ENCODE measurements at regions not wholly inside any gene's neighbourhood (a gene's known extent, or its start where the extent isn't known, plus 50 kb on each side); places are given as distances from the start of the nearest gene placed in this dataset.

DNA sequence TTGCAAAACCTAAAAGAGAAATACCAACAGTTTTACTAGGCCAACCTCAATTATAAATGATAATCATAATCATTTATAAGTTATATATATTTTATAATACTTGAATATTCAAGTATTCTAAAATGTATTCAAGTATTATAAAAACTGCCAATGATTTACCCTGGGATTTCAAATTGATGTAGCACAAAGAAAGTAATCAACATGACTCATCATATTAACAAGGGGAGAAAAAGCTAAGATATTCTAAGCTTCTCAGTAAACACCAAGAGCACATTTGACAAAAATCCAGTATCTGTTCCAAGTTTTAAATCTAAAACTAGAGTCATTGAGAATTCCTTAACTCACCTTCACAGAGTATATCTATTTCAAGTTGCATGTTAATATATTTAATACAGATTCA is 56.1 kb downstream of the CAPZA3 start:
- Histone ChIP-seq H3K27me3 (ENCODE audit: control insufficient read depth, insufficient read depth, low read length) (no peaks in the 10 kb centered on the region), H3K4me3 (ENCODE audit: low read depth, low read length) (no peak overlapping the region), H3K36me3 (ENCODE audit: control insufficient read depth, insufficient read depth, low read length) (no peaks in the 10 kb centered on the region)
- TF ChIP-seq, protein P1, sequence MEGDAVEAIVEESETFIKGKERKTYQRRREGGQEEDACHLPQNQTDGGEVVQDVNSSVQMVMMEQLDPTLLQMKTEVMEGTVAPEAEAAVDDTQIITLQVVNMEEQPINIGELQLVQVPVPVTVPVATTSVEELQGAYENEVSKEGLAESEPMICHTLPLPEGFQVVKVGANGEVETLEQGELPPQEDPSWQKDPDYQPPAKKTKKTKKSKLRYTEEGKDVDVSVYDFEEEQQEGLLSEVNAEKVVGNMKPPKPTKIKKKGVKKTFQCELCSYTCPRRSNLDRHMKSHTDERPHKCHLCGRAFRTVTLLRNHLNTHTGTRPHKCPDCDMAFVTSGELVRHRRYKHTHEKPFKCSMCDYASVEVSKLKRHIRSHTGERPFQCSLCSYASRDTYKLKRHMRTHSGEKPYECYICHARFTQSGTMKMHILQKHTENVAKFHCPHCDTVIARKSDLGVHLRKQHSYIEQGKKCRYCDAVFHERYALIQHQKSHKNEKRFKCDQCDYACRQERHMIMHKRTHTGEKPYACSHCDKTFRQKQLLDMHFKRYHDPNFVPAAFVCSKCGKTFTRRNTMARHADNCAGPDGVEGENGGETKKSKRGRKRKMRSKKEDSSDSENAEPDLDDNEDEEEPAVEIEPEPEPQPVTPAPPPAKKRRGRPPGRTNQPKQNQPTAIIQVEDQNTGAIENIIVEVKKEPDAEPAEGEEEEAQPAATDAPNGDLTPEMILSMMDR (IDR thresholded peaks at IDR 0.05; ENCODE audit: insufficient read depth, low read length, poor library complexity, severe bottlenecking): no peak
- no peak for DNase-seq (ENCODE audit: low read depth)

DNA sequence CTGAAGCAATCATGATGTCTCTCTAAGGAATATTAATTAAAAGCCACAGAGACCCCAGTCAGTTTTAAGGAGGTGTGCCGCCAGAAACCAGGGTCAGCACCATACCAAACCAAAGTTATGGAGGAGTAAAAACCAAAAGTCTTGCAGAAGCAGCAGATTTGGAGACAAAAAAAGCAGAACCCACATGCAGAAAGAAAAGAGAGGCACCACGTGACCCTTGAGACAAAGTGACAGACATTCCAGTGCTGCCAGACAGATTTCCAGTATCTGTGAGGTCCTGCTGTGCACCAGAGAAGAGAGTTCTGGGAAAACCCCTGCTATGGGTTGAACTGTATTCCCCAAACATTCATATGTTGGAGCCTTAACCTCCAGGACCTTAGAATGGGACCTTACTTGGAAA is 59.7 kb downstream of the CAPZA3 start:
- TF ChIP-seq, protein P1 (IDR thresholded peaks at IDR 0.05; ENCODE audit: insufficient read depth, low read length, poor library complexity, severe bottlenecking): no peak
- DNase-seq (ENCODE audit: low read depth): no peak
- no peaks in the 10 kb centered on the region for H3K27me3 ChIP-seq (ENCODE audit: control insufficient read depth, insufficient read depth, low read length)
- no peak overlapping the region for H3K4me3 ChIP-seq (ENCODE audit: low read depth, low read length)
- no peaks in the 10 kb centered on the region for H3K36me3 ChIP-seq (ENCODE audit: control insufficient read depth, insufficient read depth, low read length)

- DNase-seq (ENCODE audit: low read depth): no peak
- H3K27me3 ChIP-seq (ENCODE audit: control insufficient read depth, insufficient read depth, low read length): no peaks in the 10 kb centered on the region
- H3K4me3 ChIP-seq (ENCODE audit: low read depth, low read length): no peak overlapping the region
- no peaks in the 10 kb centered on the region for H3K36me3 ChIP-seq (ENCODE audit: control insufficient read depth, insufficient read depth, low read length)
- TF ChIP-seq, protein P1 (IDR thresholded peaks at IDR 0.05; ENCODE audit: insufficient read depth, low read length, poor library complexity, severe bottlenecking): no peak
Measured at GRCh38 chr12:18798535-18799361, 60.8 kb downstream of the CAPZA3 start.

DNA sequence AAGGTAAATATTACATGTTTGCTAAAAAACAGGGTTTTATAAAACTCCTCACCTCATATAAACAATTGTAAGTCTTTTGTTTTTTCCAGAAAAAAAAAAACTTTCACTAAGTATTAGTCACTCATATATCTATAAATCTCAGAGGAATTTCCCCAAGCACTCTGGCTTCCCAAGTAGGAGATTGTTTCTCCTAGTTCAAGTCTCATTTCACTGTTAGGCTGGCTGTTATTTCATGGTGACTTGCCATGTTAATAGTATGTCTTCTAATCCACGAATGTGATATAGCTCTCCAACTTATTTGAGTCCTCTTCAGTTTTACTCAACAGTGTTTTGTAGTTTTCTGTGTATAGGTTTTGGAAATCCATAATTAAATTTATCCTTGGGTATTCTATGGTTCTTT is 61.6 kb downstream of the CAPZA3 start:
- no peak for DNase-seq (ENCODE audit: low read depth)
- Histone ChIP-seq H3K36me3 (ENCODE audit: control insufficient read depth, insufficient read depth, low read length) (no peaks in the 10 kb centered on the region), H3K27me3 (ENCODE audit: control insufficient read depth, insufficient read depth, low read length) (no peaks in the 10 kb centered on the region), H3K4me3 (ENCODE audit: low read depth, low read length) (no peak overlapping the region)
- TF ChIP-seq, protein P1 (IDR thresholded peaks at IDR 0.05; ENCODE audit: insufficient read depth, low read length, poor library complexity, severe bottlenecking): no peak

DNA sequence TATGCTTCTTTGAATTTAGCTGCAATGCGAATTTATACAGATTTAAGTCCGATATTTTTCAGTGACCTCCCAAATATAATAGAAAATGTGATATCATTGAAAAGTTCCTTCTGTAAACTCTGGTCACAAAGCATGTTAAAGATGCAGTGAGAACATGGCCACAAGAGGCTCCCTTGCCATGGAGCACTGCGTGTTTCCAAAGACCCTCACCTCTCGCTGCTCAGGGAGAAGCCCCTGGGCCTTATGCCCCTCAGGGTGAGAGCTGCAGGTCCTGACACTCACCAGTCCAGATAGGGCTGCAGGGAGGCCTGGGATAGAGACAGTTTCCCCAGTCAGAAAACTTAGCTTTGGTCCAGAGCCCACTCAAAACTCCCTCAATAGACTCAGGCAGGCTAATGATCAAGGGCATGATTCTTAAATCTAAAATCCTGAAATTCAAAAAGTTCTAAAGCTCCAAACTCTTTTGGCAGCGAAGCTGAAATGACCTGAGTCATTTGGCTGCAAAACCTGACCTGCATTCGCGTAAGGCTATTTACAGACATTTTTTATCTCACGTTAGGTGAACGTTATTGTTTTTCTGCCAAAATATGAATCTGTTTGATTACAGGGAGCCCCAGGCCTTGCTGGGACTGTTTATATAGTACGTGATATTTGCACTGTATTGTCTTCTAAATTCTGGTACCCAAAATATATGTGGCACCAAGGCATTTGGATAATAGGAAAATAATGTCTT is 67.8 kb downstream of the CAPZA3 start:
- Histone ChIP-seq H3K36me3 (ENCODE audit: control insufficient read depth, insufficient read depth, low read length) (no peaks in the 10 kb centered on the region), H3K27me3 (ENCODE audit: control insufficient read depth, insufficient read depth, low read length) (no peaks in the 10 kb centered on the region), H3K4me3 (ENCODE audit: low read depth, low read length) (no peak overlapping the region)
- TF ChIP-seq, protein P1 (IDR thresholded peaks at IDR 0.05; ENCODE audit: insufficient read depth, low read length, poor library complexity, severe bottlenecking): no peak
- DNase-seq (ENCODE audit: low read depth): no peak
